GM18907 (cell line): ENCODE measurements at regions not wholly inside any gene's neighbourhood (a gene's known extent, or its start where the extent isn't known, plus 50 kb on each side); places are given as distances from the start of the nearest gene placed in this dataset.

Source experiments
- ATAC-seq: cut with Tn5 transposase; IDR thresholded peaks from one replicate; pipeline ENCODE4 v1.9.1; 2021; ENCODE audit warnings: mild to moderate bottlenecking, moderate library complexity; ENCODE audit not compliant: unreplicated experiment

- no peak for ATAC-seq
Measured at GRCh38 chr22:22150457-22150856, 94.1 kb upstream of the VPREB1 start.

- ATAC-seq = no peak
Measured at GRCh38 chr22:22148905-22149304, 95.7 kb upstream of the VPREB1 start.

GRCh38 chr22:22144858-22145257, 99.7 kb upstream of the VPREB1 start:
- no peak for ATAC-seq

GRCh38 chr22:22143448-22143847, 101.1 kb upstream of the VPREB1 start:
- no peak for ATAC-seq

- ATAC-seq = no peak
Measured at GRCh38 chr22:22142661-22143060, 101.9 kb upstream of the VPREB1 start.

GRCh38 chr22:22141771-22142591, 102.6 kb upstream of the VPREB1 start:
- ATAC-seq = no peak

GRCh38 chr22:22141031-22141430, 103.6 kb upstream of the VPREB1 start:
- no peak for ATAC-seq

- no peak for ATAC-seq
Measured at GRCh38 chr22:22139364-22139763, 105.2 kb upstream of the VPREB1 start.

GRCh38 chr22:22138915-22139314, 105.7 kb upstream of the VPREB1 start:
- no peak for ATAC-seq

- no peak for ATAC-seq
Measured at GRCh38 chr22:22137891-22138290, 106.7 kb upstream of the VPREB1 start.

GRCh38 chr22:22133910-22134309, 110.7 kb upstream of the VPREB1 start:
- ATAC-seq = no peak

GRCh38 chr22:22130953-22131608, 113.5 kb upstream of the VPREB1 start:
- ATAC-seq = no peak

- ATAC-seq = no peak
Measured at GRCh38 chr22:22129387-22129786, 115.2 kb upstream of the VPREB1 start.

GRCh38 chr22:22128440-22128839, 116.1 kb upstream of the VPREB1 start:
- no peak for ATAC-seq

- no peak for ATAC-seq
Measured at GRCh38 chr22:22127100-22127499, 117.5 kb upstream of the VPREB1 start.

GRCh38 chr22:22125579-22126468, 118.8 kb upstream of the VPREB1 start:
- no peak for ATAC-seq

GRCh38 chr22:22125028-22125578, 119.5 kb upstream of the VPREB1 start:
- no peak for ATAC-seq

GRCh38 chr22:22124374-22124773, 120.2 kb upstream of the VPREB1 start:
- no peak for ATAC-seq

- ATAC-seq = no peak
Measured at GRCh38 chr22:22123960-22124278, 120.7 kb upstream of the VPREB1 start.

GRCh38 chr22:22123118-22123959, 121.2 kb upstream of the VPREB1 start:
- no peak for ATAC-seq
